A673 (cell line): ENCODE measurements at regions not wholly inside any gene's neighbourhood (a gene's known extent, or its start where the extent isn't known, plus 50 kb on each side); places are given as distances from the start of the nearest gene placed in this dataset.

Experiments
- BruUV-seq: library from RNA; stranded (reverse); fragments of 400-500 nt; replicated peaks from 2 replicates; lab custom pipeline; 2021; lab: Mats Ljungman, UMichigan
- CTCF ChIA-PET: fragments of 300-600 bp; sonication (Branson Sonifier 250); formaldehyde crosslinking; loops from one replicate; lab custom pipeline; 2022; ENCODE audit warnings: antibody characterized with exemption; lab: Charles Lee
- POLR2A ChIA-PET: fragments of 300-600 bp; sonication (Branson Sonifier 250); formaldehyde crosslinking; loops from one replicate; lab custom pipeline; 2022; ENCODE audit warnings: antibody characterized with exemption; ENCODE audit not compliant: low non-redundant PET; lab: Charles Lee
- DNase-seq: peaks from one replicate; pipeline ENCODE4 v3.0.0-alpha.2; 2015; ENCODE audit warnings: low spot score
- H3K27ac ChIP-seq: fragments of 200-600 bp; sonication (generic); 2 replicates; pipeline ENCODE4 v1.5.1; 2016; ENCODE audit warnings: mixed run types, low read depth, mild to moderate bottlenecking, mixed read lengths, antibody characterized with exemption, low read length; ENCODE audit not compliant: poor library complexity, severe bottlenecking
- H3K27me3 ChIP-seq: fragments of 200-600 bp; sonication (generic); replicated peaks from 2 replicates; pipeline ENCODE4 v1.6.1; 2017; ENCODE audit warnings: mixed run types, low read depth, mild to moderate bottlenecking, mixed read lengths, antibody characterized with exemption, low read length; ENCODE audit not compliant: insufficient read depth, poor library complexity
- H3K36me3 ChIP-seq: fragments of 200-600 bp; sonication (generic); 2 replicates; pipeline ENCODE4 v1.6.1; 2016; ENCODE audit warnings: mixed run types, mild to moderate bottlenecking, mixed read lengths, antibody characterized with exemption, low read length; ENCODE audit not compliant: insufficient read depth, poor library complexity, severe bottlenecking
- H3K4me1 ChIP-seq: fragments of 200-600 bp; sonication (generic); 2 replicates; pipeline ENCODE4 v1.6.1; 2017; ENCODE audit warnings: mixed run types, mild to moderate bottlenecking, mixed read lengths, antibody characterized with exemption, low read length; ENCODE audit not compliant: insufficient read depth, poor library complexity, severe bottlenecking
- H3K4me3 ChIP-seq: fragments of 200-600 bp; sonication (generic); 2 replicates; pipeline ENCODE4 v1.5.1; 2016; ENCODE audit warnings: low read depth, mixed run types, mild to moderate bottlenecking, mixed read lengths, low read length; ENCODE audit not compliant: poor library complexity, severe bottlenecking
- H3K9me3 ChIP-seq: fragments of 200-600 bp; sonication (generic); 2 replicates; pipeline ENCODE4 v1.6.1; 2016; ENCODE audit warnings: mixed run types, low read depth, mild to moderate bottlenecking, mixed read lengths, antibody characterized with exemption, low read length; ENCODE audit not compliant: poor library complexity, severe bottlenecking
- CTCF ChIP-seq: fragments of 300-800, 200-600 bp; sonication (generic); conservative IDR thresholded peaks from 2 replicates; pipeline ENCODE4 v1.5.1; 2017; ENCODE audit warnings: low read depth, mild to moderate bottlenecking, antibody characterized with exemption, low read length, moderate library complexity, mixed read lengths
- EZH2 ChIP-seq: fragments of 200-600 bp; sonication (generic); IDR thresholded peaks from 2 replicates; pipeline ENCODE4 v1.6.1; 2017; ENCODE audit warnings: borderline replicate concordance, low read depth, mild to moderate bottlenecking, mixed read lengths, antibody characterized with exemption, low read length; ENCODE audit not compliant: poor library complexity, severe bottlenecking
- intact Hi-C: fragments of 100-400 bp; cut with micrococcal nuclease; formaldehyde crosslinking; loops from one replicate; pipeline ENCODE4 v1.10.0; 2022; ENCODE audit not compliant: unreplicated experiment

- no peak overlapping the region for H3K4me3 ChIP-seq
- intact Hi-C loops: no loop called here
- H3K27ac ChIP-seq: no peak overlapping the region
- POLR2A ChIA-PET: interaction anchor here (0.6 kb wide), 1 partner anchor 150 kb away, joined by 3 read pairs; no protein-coding TSS in a partner anchor
- no peaks in the 10 kb centered on the region for H3K27me3 ChIP-seq
- CTCF ChIA-PET: no interaction called here
- DNase-seq: no peak
- H3K4me1 ChIP-seq: no peaks in the 10 kb centered on the region
- TF ChIP-seq CTCF (no peak), EZH2 (no peak)
- no peaks in the 10 kb centered on the region for H3K36me3 ChIP-seq
- no peaks in the 10 kb centered on the region for H3K9me3 ChIP-seq
- BruUV-seq: no TSS peak
Measured at GRCh38 chr22:48153726-48154125, 1391.3 kb downstream of the TBC1D22A start.

- H3K4me3 ChIP-seq: no peak overlapping the region
- no peaks in the 10 kb centered on the region for H3K4me1 ChIP-seq
- ChIA-PET CTCF (no interaction called here), POLR2A (no interaction called here)
- peaks cover 1% of the 10 kb centered on the region for H3K27me3 ChIP-seq
- no peaks in the 10 kb centered on the region for H3K9me3 ChIP-seq
- no TSS peak for BruUV-seq
- no peak for DNase-seq
- H3K36me3 ChIP-seq: no peaks in the 10 kb centered on the region
- no peak overlapping the region for H3K27ac ChIP-seq
- intact Hi-C loops: no loop called here
- TF ChIP-seq CTCF (no peak), EZH2 (no peak)
Measured at GRCh38 chr22:48152916-48153315, 1390.5 kb downstream of the TBC1D22A start.

GRCh38 chr22:48152164-48152775 is 1389.8 kb downstream of the TBC1D22A start:
- no peaks in the 10 kb centered on the region for H3K4me1 ChIP-seq
- H3K27me3 ChIP-seq: peaks cover 7% of the 10 kb centered on the region
- no peak for DNase-seq
- intact Hi-C loops: no loop called here
- no peak overlapping the region for H3K27ac ChIP-seq
- no peak overlapping the region for H3K4me3 ChIP-seq
- no TSS peak for BruUV-seq
- no peaks in the 10 kb centered on the region for H3K9me3 ChIP-seq
- TF ChIP-seq EZH2: no peak
- no peak for TF ChIP-seq CTCF
- ChIA-PET POLR2A (no interaction called here), CTCF (no interaction called here)
- no peaks in the 10 kb centered on the region for H3K36me3 ChIP-seq
